Astrocyte (in vitro differentiated cells and primary cell): ENCODE measurements at regions not wholly inside any gene's neighbourhood (a gene's known extent, or its start where the extent isn't known, plus 50 kb on each side); places are given as distances from the start of the nearest gene placed in this dataset.

Source experiments
- DNase-seq: peaks from one replicate; pipeline ENCODE4 v3.0.0-alpha.2; 2010; ENCODE audit warnings: low read depth
- FAIRE-seq: peaks from 2 replicates; lab custom pipeline; 2011; peaks lifted over from hg19 to GRCh38; lab: Jason Lieb, UNC
- H2AFZ ChIP-seq: 2 replicates; pipeline ENCODE4 v1.6.0; 2012; ENCODE audit warnings: low read depth, low read length, inconsistent platforms
- H3K27ac ChIP-seq: 2 replicates; pipeline ENCODE4 v1.5.1; 2011; ENCODE audit warnings: low read depth, low read length, inconsistent platforms
- H3K27me3 ChIP-seq: 2 replicates; pipeline ENCODE4 v1.6.0; 2011; ENCODE audit warnings: low read length, inconsistent platforms; ENCODE audit not compliant: insufficient read depth
- H3K36me3 ChIP-seq: 2 replicates; pipeline ENCODE4 v1.5.1; 2011; ENCODE audit warnings: low read length, inconsistent platforms; ENCODE audit not compliant: insufficient read depth
- H3K4me1 ChIP-seq: 2 replicates; pipeline ENCODE4 v1.5.1; 2011; ENCODE audit warnings: low read length, inconsistent platforms; ENCODE audit not compliant: insufficient read depth
- H3K4me2 ChIP-seq: 2 replicates; pipeline ENCODE4 v1.6.0; 2012; ENCODE audit warnings: low read length, inconsistent platforms
- H3K4me3 ChIP-seq: 2 replicates; pipeline ENCODE4 v1.5.1; 2011; ENCODE audit warnings: low read depth, mild to moderate bottlenecking, low read length, inconsistent platforms; ENCODE audit not compliant: insufficient read depth
- H3K79me2 ChIP-seq: 2 replicates; pipeline ENCODE4 v1.6.0; 2012; ENCODE audit warnings: mild to moderate bottlenecking, low read length, inconsistent platforms; ENCODE audit not compliant: insufficient read depth
- H3K9ac ChIP-seq: 2 replicates; pipeline ENCODE4 v1.6.0; 2012; ENCODE audit warnings: mild to moderate bottlenecking, low read length, inconsistent platforms
- H3K9me3 ChIP-seq: 2 replicates; pipeline ENCODE4 v1.5.1; 2012; ENCODE audit warnings: low read depth, mild to moderate bottlenecking, low read length, inconsistent platforms; ENCODE audit not compliant: insufficient read depth
- H4K20me1 ChIP-seq: 2 replicates; pipeline ENCODE4 v1.6.0; 2012; ENCODE audit warnings: low read length, inconsistent platforms; ENCODE audit not compliant: insufficient read depth
- H3K27ac Mint-ChIP-seq: one replicate; pipeline ENCODE4 v1.8.0; 2021; ENCODE audit warnings: mild to moderate bottlenecking, mixed read lengths; ENCODE audit not compliant: unreplicated experiment
- H3K27me3 Mint-ChIP-seq: one replicate; pipeline ENCODE4 v1.8.0; 2021; ENCODE audit warnings: low read depth, mixed read lengths; ENCODE audit not compliant: unreplicated experiment
- H3K36me3 Mint-ChIP-seq: one replicate; pipeline ENCODE4 v1.8.0; 2021; ENCODE audit warnings: low read depth, mixed read lengths; ENCODE audit not compliant: unreplicated experiment
- H3K4me1 Mint-ChIP-seq: one replicate; pipeline ENCODE4 v1.8.0; 2021; ENCODE audit warnings: low read depth, mixed read lengths; ENCODE audit not compliant: unreplicated experiment
- H3K4me3 Mint-ChIP-seq: one replicate; pipeline ENCODE4 v1.8.0; 2021; ENCODE audit warnings: mild to moderate bottlenecking, moderate library complexity, mixed read lengths; ENCODE audit not compliant: unreplicated experiment
- H3K9me3 Mint-ChIP-seq: one replicate; pipeline ENCODE4 v1.8.0; 2021; ENCODE audit warnings: mild to moderate bottlenecking, mixed read lengths; ENCODE audit not compliant: unreplicated experiment
- CTCF ChIP-seq: IDR thresholded peaks from 2 replicates; pipeline ENCODE4 v1.5.1; 2011; ENCODE audit warnings: low read depth, mild to moderate bottlenecking, inconsistent platforms, low read length, moderate library complexity; ENCODE audit not compliant: insufficient read depth
- EZH2 ChIP-seq: IDR thresholded peaks from 2 replicates; pipeline ENCODE4 v1.6.1; 2012; ENCODE audit warnings: mild to moderate bottlenecking, low read length, inconsistent platforms; ENCODE audit not compliant: insufficient read depth

- no peak for FAIRE-seq
- TF ChIP-seq CTCF (no peak), EZH2 (no peak)
- Histone ChIP-seq H3K4me1 (no peaks in the 10 kb centered on the region), H2AFZ (no peak overlapping the region), H3K79me2 (no peaks in the 10 kb centered on the region), H3K4me3 (no peak overlapping the region), H3K9ac (no peak overlapping the region), H3K27me3 (no peaks in the 10 kb centered on the region), H3K9me3 (no peaks in the 10 kb centered on the region), H3K36me3 (no peaks in the 10 kb centered on the region), H4K20me1 (no peaks in the 10 kb centered on the region), H3K27ac (no peak overlapping the region), H3K4me2 (no peak overlapping the region)
- H3K27me3 Mint-ChIP-seq: peaks cover 7% of the 10 kb centered on the region
- H3K9me3 Mint-ChIP-seq: peaks cover 6% of the 10 kb centered on the region
- H3K36me3 Mint-ChIP-seq: no peaks in the 10 kb centered on the region
- no peaks in the 10 kb centered on the region for H3K4me1 Mint-ChIP-seq
- peak; percentile 43 for DNase-seq
- no peak overlapping the region for H3K4me3 Mint-ChIP-seq
- no peak overlapping the region for H3K27ac Mint-ChIP-seq
These were observed 409.5 kb downstream of the PLPP3 start for GRCh38 chr1:56169856-56170255.

- no peak for FAIRE-seq
- no peak overlapping the region for H3K4me2 ChIP-seq
- H3K79me2 ChIP-seq: no peaks in the 10 kb centered on the region
- no peak overlapping the region for H2AFZ ChIP-seq
- H3K4me1 ChIP-seq: no peaks in the 10 kb centered on the region
- no peaks in the 10 kb centered on the region for H3K9me3 ChIP-seq
- Mint-ChIP-seq H3K9me3 (peaks cover 4% of the 10 kb centered on the region), H3K36me3 (no peaks in the 10 kb centered on the region), H3K27ac (no peak overlapping the region), H3K4me1 (no peaks in the 10 kb centered on the region), H3K27me3 (peaks cover 7% of the 10 kb centered on the region), H3K4me3 (no peak overlapping the region)
- H3K27me3 ChIP-seq: no peaks in the 10 kb centered on the region
- H3K9ac ChIP-seq: no peak overlapping the region
- H3K4me3 ChIP-seq: no peak overlapping the region
- TF ChIP-seq CTCF (no peak), EZH2 (no peak)
- DNase-seq: no peak
- no peaks in the 10 kb centered on the region for H3K36me3 ChIP-seq
- H4K20me1 ChIP-seq: no peaks in the 10 kb centered on the region
- no peak overlapping the region for H3K27ac ChIP-seq
These were observed 411.2 kb downstream of the PLPP3 start for GRCh38 chr1:56168176-56168575.

GRCh38 chr1:56167596-56167995 lies 411.8 kb downstream of the PLPP3 start:
- Histone ChIP-seq H4K20me1 (no peaks in the 10 kb centered on the region), H3K9ac (no peak overlapping the region), H3K4me2 (no peak overlapping the region), H3K4me1 (no peaks in the 10 kb centered on the region), H3K4me3 (no peak overlapping the region), H3K36me3 (no peaks in the 10 kb centered on the region), H3K27me3 (no peaks in the 10 kb centered on the region), H2AFZ (no peak overlapping the region), H3K27ac (no peak overlapping the region), H3K79me2 (no peaks in the 10 kb centered on the region), H3K9me3 (no peaks in the 10 kb centered on the region)
- FAIRE-seq: no peak
- no peaks in the 10 kb centered on the region for H3K4me1 Mint-ChIP-seq
- TF ChIP-seq CTCF (no peak), EZH2 (no peak)
- peaks cover 7% of the 10 kb centered on the region for H3K27me3 Mint-ChIP-seq
- no peak overlapping the region for H3K4me3 Mint-ChIP-seq
- no peak overlapping the region for H3K27ac Mint-ChIP-seq
- H3K36me3 Mint-ChIP-seq: no peaks in the 10 kb centered on the region
- no peaks in the 10 kb centered on the region for H3K9me3 Mint-ChIP-seq
- DNase-seq: no peak
